Fibroblast of pulmonary artery (primary cell): ENCODE measurements at regions not wholly inside any gene's neighbourhood (a gene's known extent, or its start where the extent isn't known, plus 50 kb on each side); places are given as distances from the start of the nearest gene placed in this dataset.

Experiments
- DNase-seq: peaks from one replicate; pipeline ENCODE4 v3.0.0-alpha.2; 2010; ENCODE audit warnings: low read depth
- H3K4me3 ChIP-seq: replicated peaks from 2 replicates; pipeline ENCODE4 v1.5.1; 2011; ENCODE audit warnings: low read depth, mild to moderate bottlenecking, control low read depth, low read length, moderate library complexity
- CTCF ChIP-seq: IDR thresholded peaks from 2 replicates; pipeline ENCODE4 v1.5.1; 2011; ENCODE audit warnings: mild to moderate bottlenecking, control low read depth, low read length, inconsistent platforms; ENCODE audit errors: missing control alignments

DNA sequence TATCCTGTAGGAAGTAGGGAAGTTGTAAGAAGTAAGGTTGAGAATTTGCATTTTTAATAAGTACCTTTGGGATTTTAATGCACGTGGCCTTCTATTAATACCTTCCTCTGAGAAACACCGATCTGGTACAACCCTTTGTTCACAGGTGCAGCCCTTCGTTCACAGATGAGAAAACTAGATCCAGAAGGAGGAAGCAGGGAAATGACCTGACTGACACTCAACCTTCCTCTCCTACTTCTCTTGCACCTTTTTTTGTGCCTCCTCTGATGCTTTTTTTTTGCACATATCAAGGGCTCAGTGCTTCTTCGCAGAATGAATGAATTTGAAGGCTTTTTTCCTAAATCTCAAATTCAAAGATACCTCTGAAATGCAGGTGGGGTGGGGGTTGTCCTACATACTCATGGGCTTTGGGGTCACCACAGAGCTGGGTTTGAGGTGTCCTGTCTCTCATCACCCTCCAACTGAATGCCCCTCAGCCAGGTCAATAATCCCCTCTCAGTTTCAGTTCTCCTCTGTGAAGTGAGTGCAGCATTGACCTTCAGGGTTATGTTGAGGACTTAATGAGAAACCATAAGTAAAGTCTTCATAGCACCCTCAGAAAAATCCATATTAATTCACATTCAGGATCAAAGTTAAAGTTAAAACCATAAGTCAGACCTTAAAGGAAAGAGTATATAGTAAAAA is 161.5 kb upstream of the CTNNB1 start:
- no peak for DNase-seq
- no peak overlapping the region for H3K4me3 ChIP-seq
- TF ChIP-seq CTCF: no peak

DNA sequence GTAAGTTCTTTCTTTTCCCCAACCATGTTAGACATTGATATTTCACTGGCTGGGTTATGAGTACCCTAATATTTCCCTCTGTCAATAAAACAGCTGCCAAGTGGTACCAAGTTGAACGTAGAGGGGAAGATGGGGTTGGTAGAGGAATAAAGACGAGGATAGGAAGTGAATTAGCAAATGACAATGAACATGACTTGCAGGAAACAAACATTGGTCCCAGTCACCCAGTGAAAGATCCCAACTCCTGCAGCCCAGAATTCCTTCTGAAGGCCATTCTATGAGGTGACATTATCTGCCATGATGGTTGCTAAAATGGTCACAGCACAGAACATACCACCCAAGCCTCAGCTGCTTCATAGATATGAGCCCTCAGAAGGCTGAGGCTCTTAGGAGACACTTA is 159.0 kb upstream of the CTNNB1 start:
- TF ChIP-seq CTCF: no peak
- no peak for DNase-seq
- H3K4me3 ChIP-seq: no peak overlapping the region

- no peak for TF ChIP-seq CTCF
- no peak overlapping the region for H3K4me3 ChIP-seq
- DNase-seq: no peak
Observed at GRCh38 chr3:41041462-41041861, 157.8 kb upstream of the CTNNB1 start.

DNA sequence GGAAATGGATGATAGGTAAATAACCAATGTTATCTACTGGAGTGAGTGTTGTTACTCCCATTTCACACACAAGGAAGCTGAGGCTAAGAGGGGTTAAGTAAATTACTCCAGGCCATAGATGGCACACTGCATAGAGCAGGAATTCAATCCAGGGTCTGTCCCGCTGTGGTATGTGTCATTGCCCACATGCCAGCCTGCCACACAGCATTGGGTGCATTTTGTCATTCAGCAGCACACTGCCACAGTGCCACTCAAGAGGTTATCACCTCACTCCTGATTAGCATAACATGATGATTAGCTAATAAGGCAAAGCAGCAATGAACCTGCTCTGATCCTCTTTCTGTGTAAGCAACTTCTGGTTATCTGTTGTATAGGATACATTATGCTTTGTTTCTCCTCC is 157.4 kb upstream of the CTNNB1 start:
- no peak for DNase-seq
- TF ChIP-seq CTCF: no peak
- H3K4me3 ChIP-seq: no peak overlapping the region

DNA sequence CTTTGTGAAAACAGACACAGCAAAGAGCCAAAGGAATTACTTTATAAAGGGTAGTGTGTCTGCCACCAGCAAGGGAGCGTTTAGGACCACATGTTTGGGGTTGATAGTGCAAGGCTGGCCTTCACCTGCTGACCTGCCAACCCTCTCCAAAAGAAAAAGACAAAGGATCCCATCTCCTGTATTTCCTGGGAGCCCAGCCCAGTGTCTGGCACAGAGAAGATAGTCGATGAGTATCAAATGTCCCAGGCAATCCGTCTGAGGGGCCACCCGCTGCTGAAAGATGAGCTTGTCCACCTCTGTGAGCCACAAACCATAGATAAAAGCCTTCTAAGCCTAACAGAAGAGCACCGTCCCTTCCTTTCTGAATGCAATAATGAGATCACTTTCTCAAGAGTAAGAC is 154.8 kb upstream of the CTNNB1 start:
- no peak for TF ChIP-seq CTCF
- no peak for DNase-seq
- H3K4me3 ChIP-seq: no peak overlapping the region

DNA sequence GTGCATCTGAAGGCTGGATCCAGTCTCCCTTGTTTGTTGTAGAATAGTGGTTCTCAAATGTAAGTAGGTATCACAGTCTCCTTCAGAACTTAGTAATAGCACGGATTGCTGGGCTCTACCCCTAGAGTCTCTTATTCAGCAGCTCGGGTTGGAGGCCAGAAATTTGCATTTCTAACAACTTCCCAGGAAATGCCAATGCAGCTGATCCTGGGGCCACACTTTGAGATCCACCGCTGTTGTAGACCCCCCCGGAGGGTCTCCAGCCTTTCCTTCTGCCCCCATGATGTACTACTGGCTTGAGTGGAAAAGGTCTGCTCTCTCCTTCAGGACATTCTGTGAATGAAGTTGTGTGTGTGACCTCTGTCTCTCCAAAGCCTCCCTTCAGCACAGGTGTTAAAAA is 153.8 kb upstream of the CTNNB1 start:
- no peak overlapping the region for H3K4me3 ChIP-seq
- no peak for TF ChIP-seq CTCF
- DNase-seq: no peak

DNA sequence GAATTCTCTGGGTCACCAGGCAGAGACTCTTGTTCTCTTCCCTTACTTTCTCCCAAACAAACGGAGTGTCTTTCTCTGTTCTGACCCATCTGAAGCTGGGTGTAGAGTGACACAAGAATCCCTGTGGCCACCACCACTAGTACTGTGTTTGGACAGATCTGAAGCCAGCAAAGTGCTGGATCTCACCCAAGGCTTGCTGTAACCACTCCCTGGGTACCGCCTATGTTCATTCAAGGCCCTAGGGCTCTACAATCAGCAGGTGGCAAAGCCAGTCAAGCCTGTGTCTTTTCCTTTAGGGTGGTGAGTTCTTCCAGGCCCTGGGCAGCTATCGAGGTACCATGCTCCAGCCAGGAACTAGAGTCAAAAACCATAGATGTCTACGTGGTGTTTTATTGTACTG is 149.2 kb upstream of the CTNNB1 start:
- TF ChIP-seq CTCF: no peak
- H3K4me3 ChIP-seq: no peak overlapping the region
- DNase-seq: no peak
